ENCODE measurements at regions not wholly inside any gene's neighbourhood (a gene's known extent, or its start where the extent isn't known, plus 50 kb on each side); places are given as distances from the start of the nearest gene placed in this dataset.
"Not testable (repeated sequence)": the region's sequence is repeated elsewhere in the genome, so short reads cannot be mapped to it uniquely, and the experiment has no call there.

DNA sequence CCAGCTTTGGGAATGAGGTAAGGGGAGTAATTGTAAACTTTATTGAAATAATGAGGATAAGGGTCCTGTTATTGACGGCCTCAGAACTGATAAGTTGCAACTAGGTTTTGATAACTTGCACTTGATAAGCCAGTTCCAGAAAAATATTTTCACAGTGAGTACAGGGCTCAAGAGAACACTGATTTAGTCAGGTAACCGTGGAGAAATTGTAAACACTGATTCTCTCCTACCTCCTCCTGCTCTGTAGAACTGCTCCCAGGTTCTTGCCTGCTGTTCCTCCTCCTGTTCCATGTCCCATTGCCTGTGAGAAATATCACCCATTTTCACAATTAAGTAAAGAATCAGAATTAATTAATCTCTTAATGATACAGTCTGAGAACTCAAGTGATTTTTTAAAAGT, 55.0 kb upstream of the CXXC4 start:
- DNase-seq, result no peak

DNA sequence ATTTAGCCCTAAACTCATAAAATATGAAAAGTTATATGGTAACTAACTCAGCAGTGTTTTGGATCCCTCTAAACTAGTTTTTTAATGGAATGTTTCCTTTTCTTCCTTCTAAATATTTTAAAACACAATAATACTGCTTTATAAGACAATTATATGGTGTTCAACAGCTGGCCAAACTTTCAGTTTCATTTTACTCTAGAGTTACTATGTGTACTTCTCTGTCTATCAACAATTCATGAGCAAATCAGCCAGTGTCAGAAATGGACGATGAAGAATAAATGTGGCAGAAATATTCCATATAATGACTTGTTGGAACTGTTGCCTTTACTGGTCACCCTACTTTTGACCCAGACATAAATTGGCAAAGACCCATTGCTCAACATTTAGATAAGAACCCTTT, 64.8 kb upstream of the CXXC4 start:
- no peak for DNase-seq

DNA sequence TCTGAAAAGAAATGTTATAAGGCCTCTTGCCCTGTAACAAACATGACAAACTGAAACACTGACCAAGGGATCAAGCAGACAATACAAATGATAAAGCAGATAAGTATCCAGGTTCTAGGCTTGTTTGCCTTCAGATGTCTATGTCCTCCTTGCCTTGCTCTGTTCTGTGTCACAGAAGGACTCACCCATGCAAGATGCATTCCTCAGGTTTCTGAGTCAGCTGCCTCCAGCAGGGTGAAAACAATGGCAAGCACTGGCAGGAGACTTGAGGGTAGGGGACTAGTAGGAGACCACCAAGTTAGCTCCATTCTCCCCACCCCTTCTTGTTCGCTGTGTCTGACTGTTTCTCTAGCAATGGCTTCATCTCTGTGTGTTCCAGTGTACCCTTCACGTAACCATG, 76.6 kb upstream of the CXXC4 start:
- DNase-seq, result no peak

DNA sequence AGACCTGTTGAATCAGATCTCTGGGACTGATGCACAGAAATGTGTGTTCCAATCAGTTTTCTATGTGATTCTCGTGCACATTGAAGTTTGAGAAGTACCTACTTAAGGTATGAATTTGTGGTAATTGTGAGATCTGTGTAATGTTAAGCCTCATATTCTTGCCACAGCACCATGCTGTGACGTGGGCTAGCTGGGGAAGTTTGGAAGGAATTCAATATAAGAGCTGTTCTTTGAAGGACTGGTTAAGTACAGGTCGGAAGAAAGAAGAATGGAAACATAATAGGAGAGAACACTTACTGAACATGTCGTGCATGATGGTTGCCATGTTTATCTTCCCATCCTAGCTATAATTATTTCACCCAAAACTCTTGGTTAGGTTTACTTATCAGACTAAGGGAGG, 79.7 kb upstream of the CXXC4 start:
- DNase-seq, result no peak

DNA sequence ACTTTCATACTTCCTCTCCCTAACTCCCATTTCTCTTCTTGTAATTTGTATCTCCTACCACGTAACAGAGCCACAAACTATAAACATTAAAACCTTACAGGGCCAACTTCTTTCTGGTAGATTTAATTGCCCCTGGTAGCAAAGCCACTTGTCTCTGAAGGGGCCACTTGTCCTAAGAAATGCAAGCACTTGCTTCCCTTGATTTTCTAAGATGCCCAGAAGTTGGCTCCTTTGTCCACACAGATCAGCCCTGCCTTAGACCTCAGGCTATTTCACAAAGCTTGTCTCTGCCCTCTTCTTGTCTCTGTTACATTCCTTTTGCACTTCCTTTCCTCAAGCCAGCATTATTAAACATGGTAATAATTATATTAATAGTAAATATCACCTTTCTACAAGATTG, 80.6 kb upstream of the CXXC4 start:
- no peak for DNase-seq

DNA sequence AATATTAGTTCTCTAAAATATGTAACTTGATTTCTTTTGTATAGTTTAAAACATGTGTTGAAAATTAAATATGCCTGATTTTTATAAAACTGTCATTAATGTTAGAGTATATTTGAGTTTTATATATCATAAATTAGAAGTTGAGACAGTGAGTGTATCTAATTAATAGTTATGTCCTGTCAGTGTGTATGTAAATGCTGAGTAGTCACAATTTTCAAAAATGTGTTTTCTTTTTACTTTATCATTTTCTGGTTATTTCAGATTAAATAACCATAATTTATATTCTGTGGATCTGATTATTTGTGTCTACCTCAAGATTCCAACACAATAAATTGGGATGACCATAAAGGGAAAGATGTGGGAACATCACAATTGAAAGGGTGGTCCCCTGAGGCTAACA, 82.7 kb upstream of the CXXC4 start:
- DNase-seq, result no peak

DNA sequence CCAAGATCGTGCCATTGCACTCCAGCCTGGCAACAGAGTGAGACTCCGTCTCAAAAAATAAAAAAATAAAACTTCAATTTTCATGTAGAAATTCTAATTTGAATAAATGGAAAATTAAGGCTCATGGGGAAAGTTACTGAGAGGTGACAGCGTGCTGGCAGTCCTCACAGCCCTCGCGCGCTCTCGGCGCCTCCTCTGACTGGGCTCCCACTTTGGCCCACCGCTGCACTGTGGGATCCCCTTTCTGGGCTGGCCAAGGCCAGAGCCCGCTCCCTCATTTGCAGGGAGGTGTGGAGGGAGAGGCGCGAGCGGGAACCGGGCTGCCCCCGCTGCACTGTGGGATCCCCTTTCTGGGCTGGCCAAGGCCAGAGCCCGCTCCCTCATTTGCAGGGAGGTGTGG, 86.8 kb upstream of the CXXC4 start:
- not testable (repeated sequence) for DNase-seq

DNA sequence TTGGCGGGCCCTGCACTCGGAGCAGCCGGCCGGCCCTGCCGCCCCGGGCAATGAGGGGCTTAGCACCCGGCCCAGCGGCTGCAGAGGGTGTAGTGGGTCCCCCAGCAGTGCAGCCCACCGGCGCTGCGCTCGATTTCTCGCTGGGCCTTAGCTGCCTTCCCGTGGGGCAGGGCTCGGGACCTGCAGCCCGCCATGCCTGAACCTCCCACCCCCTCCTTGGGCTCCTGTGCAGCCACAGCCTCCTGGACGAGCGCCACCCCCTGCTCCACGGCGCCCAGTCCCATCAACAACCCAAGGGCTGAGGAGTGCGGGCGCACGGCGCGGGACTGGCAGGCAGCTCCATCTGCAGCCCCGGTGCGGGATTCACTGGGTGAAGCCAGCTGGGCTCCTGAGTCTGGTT, 87.4 kb upstream of the CXXC4 start:
- not testable (repeated sequence) for DNase-seq

DNA sequence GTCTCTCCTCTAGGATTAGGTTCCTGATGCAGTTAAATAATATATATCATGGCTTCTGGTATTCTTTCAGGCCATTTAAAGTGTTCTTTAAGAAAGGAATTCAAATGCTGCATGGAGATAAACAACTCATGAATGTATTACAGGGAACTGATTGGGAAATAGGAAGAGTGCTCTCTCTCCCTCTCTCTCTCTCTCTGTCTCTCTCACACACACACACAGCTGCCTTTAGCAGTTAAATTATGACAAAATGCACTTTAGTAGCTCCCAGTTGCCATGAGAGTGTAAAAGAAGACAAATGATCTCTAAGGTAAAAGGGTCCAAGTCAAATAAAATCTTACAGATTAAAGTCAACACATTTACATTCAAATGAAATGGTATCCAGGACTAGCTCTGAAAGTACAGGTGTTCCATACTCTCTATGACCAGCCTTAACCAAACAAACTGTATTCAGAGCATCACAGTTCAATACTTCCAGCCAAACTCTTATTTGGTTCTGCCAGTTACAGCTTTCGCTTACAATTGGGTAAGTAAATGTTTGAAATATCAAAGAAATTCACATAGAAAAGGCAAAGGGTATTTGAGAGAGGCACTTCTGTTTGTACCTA, 94.7 kb upstream of the CXXC4 start:
- no peak for DNase-seq

DNA sequence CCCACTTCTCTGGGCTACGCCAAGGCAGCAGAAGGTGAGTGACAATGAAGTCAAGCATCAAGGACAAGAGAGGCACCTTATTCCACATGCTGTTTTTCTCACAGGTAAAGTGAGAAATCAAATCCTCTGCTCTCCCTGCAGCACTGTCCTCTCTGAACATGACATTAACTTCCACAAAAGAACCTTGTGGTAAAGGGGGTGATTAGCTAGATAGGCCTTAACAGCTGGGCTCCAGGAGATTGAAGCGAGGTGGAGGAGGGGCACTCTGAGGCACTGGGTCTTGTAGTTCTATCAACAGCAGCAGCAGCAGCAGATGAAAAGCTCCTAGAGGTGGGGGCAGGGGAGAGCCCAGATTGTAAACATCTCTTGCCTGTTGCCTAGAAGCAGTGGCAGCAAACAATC, 96.8 kb upstream of the CXXC4 start:
- no peak for DNase-seq

DNA sequence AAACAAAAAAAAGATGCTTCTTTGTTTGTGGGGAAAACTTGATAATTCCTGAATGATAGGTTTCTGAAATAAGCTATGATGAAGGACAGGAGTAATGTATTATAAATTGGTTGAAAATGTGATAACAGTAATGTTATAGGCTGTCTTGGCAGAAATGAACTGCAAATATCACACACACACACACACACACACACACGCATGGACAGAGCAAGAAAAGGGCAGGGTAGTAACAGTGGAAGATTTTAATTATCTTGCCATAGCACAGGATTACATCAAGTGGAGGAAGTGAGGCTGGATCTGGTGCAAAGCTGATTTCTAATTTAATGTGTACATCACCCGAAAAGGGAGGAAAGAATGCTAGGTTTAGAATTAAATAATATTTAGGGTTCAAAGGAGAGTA, 97.5 kb upstream of the CXXC4 start:
- no peak for DNase-seq

DNA sequence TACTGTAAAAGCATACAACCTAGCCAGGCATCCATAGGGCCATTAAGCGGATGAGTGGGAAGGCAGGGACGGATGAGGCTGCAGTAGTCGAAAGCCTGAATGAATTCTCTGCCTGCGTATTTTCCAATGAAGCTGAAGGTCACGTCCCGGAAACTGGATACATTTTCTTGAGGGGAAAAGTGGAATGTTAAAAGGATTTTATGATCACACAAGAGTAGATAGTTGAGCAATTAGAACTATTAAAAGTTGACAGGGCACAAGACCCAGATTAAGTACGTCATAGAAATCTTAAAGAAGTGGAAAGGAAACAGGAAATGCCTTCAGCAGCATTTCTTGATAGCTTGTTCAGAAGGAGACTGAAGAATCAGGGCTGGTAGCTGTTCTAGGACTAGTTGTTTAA, 98.3 kb upstream of the CXXC4 start:
- no peak for DNase-seq

DNA sequence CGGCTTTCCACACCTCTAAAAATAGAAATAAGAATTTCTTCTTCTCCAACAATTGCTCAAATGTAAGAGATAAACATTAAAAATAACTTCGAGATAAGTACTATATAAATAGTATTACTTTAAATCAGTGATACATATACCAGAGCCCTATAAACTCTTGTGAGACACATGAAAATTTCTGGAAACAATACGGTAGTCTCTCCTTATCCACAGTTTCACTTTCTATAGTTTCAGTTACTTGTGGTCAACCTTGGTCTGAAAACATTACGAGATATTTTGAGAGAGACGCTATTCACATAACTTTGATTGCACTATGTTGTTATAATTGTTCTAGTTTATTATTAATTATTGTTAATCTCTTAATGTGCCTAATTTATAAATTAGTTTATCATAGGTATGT, 101.5 kb upstream of the CXXC4 start:
- no peak for DNase-seq

DNA sequence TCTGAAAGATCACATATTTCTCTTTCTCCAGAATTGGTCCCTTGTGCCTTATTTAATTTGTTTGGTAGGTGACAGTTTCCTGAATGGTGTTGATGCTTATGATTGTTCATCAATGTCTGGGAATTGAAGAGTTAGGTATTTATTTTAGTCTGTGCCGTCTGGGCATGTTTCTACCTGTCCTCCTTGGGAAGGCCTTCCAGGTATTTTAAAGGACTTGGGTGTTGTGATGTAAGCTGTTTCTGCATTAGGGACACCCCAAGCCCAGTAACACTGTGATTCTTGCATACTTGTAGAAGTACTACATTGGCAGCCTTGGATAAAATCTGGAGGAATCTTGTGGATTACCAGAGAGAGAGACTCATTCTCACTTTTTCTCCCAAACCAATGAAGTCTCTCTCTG, 120.8 kb upstream of the CXXC4 start:
- no peak for DNase-seq

DNA sequence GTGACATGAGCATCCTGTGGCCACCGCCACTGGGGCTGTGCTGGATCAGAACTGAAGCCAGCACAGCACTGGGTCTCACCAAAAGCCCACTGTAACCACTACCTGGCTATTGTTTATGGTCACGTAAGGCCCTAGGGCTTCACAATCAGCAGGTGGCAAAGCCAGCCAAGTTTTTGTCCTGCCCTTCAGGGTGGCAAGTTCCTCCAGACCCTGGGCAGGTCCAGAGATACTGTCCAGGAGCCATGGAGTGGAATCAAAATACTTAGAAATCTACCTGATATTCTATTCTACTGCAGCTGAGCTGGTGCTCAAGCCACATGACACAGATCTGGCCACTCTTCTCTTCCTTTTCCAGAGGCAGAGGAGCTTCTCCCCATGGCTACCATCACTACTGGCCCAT, 121.2 kb upstream of the CXXC4 start:
- no peak for DNase-seq

DNA sequence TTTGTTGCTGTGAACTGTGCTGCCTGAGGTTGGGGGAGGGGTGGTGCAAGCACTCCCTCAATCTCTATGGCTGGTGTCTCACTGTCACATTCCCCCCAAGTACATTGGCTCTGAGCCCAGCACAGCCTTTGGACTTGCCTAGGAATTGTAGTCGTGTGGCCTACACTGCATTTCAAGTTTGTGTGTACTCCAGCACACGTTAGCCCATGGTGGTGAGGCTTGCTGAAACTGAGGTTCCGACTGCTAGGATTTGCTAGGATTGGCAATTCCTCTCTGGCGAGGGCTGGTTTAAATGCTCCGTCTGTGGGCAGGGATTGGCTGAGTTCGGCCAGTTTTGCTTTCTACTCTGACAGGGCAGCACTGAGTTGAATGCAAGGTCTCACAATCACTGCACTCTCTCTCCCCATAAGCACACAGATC, 121.7 kb upstream of the CXXC4 start:
- DNase-seq, result no peak

DNA sequence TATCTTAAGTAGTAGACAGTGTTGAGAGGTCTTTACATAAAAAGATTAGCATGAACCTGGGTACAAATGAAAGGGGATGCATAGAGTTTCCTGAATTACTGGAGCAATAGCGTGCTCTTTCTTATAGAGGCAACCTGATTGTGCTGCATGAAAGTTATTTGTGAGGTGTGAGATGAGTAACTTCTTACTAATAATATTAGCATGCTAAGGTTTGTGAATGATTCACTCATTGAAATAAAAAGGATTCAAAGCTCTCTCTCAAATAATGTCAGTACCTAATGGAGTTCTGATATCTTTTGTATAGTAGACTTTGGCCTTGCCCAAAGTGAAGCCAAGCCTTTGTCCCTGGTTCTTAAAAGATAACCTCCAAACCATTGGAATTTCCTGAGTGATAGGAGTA, 131.0 kb upstream of the CXXC4 start:
- DNase-seq, result no peak

DNA sequence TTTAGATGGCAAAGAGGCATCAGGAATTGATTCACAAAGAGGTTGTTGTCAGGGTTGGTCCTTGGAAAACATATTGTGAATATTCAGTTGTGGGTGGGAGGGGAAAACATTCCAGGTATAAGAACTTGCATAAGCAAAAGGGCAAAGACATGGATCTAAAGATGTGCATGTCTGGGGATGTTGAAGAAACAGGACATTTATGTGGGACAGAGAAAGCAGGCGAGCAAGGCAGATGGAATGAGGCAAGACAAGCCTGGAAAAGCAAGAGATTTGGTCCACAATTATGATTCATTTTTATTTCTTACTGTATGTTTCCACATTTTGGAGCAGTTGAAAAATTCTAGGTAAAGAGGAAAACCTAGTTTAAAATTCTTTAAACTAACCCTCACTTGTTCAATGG, 134.9 kb upstream of the CXXC4 start:
- DNase-seq, result no peak

DNA sequence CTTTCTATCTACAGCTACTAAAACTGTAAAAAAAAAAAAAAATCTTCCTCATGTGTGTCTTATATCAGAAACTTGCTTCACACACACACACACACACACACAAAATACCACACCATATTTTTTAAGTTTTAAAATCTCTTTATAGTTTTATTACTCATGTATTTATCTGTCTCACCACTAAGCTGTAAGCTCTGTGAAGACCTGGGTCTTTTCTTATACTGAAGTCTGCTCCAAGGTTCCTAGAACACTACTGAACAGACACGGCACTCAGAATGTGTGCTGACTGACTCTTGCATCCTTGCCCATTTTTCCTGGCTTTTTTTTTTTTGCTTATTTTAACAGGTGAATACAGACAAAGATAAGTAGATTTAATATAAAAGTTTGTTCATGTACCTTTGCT, 135.6 kb upstream of the CXXC4 start:
- DNase-seq, result no peak

DNA sequence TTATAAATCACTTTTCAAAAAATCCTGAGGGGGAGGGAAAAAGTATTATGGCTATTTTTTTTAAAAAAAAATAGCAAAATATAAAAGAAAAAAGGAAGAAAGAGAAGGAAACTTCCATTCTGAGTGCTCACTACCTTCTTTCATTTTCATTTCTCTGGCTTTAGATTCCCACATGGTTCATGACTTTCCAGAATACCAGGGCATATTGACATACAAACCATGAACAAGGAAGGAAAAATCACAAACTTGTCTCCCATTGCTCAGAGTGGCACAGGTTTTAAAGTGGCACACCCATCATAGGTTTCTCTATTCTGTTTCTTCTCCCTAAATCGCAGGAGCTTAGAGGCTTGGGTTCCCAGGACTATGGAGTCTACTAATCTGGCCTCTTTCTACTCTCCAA, 136.3 kb upstream of the CXXC4 start:
- no peak for DNase-seq

DNA sequence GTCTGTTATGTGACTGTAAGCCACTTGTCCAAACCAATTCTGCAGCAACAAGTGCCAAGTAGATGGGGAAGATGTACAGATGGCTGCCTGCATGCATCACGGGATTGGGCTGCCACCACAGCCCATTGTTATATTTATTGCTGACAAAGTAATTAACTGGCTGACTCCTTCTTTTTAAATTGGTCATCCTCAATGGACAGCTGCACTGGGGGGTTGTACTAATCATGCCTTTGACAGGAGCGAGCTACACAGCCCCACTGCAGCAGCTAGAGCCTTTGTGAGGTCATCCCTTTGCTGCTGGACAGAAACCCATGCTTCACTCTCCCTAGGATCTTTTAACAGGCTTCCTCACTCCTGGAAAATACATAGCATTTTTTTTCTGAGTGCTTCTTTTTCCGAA, 146.7 kb upstream of the CXXC4 start:
- DNase-seq, result no peak

DNA sequence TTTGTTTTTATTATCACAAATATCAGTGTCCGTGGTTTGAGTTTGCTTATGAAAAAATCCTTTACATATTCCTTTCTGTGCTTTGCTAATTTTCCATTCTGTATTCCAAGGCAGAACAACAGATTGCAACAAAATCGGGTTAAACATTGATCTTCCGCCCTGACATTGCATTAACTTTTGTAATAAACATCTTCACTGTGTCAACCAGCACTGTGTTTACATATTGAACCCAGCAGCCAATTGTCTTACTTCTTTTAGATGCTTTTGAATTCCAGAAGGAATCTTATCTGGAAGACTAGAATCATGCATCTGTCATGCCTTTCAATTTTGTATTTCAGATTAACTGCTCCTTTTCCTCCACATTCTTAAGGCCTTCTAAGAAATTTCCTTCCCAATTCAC, 147.8 kb upstream of the CXXC4 start:
- no peak for DNase-seq

DNA sequence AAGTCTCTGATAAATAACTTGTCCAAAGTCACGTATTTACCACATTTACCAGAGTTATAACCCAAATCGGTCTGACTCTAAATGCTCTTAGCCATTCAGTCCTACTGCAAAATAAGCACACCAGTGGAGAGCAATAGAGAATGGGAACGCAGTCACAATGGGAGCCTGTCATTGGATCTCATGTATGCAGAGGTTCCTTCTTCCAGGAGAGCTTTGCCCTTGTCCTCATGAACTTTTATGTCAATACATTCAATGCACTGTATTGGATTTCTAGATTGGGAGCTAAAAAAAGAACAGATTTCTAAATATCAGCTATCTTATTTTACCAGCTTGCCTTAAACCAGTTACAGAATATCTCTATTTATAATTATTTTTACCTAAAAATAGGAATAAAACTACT, 149.1 kb upstream of the CXXC4 start:
- DNase-seq, result no peak

DNA sequence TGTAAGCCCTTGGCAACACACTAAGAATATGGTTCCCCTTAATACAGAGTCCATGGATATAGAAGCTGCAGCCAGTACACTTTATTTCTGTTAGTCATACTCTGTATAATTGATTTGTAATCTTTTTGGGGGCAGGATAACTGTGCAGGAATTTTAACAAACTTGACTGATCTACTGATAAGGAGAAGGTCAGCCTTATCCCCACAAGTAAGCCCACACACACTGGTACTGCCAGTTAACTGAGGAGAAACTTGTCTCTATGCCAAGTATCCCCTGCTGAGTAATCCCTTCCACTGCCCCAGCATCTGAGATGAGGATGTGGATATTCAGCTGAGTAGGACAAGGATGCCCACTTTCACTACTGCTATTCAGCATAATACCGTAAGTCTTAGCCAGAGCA, 154.9 kb upstream of the CXXC4 start:
- no peak for DNase-seq

DNA sequence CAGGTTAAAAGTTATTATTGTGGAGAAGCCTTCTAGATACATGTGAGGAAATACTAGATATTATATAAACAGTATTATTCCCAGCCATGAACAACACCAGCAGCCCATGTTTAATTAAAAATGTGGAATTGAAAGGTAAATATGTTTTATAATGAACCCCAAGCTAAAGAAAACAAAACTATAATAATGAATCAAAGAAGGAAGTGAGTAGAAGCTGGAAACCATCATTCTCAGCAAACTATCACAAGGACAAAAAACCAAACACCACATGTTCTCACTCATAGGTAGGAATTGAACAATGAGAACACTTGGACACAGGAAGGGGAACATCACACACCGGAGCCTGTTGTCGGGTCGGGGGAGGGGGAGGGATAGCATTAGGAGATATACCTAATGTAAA, 167.6 kb upstream of the CXXC4 start:
- not testable (repeated sequence) for DNase-seq

DNA sequence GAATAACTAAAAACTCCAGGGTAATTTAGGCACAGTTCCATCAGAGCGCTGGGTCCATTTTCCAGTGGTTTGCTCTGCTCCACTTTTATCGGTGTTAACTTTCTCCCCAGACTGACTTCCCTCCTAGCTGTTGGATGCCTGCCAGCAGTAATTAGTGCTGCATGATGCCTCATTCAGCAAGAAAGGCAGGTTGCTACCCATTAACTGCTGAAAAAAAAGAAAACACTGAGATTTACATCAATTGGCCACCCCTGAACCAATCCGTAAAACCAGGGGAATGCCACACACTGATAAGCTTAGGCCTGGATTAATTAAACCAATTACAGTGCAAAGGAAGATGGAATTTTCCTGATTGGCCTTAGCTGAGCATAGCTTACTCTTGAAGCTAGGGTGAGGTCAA, 182.4 kb upstream of the CXXC4 start:
- DNase-seq, result no peak
